Breast epithelium (tissue), 3 donors: ENCODE measurements at regions not wholly inside any gene's neighbourhood (a gene's known extent, or its start where the extent isn't known, plus 50 kb on each side); places are given as distances from the start of the nearest gene placed in this dataset.

Experiments
- CTCF ChIP-seq, 3 donors: fragments of 450-650 bp; IDR thresholded peaks; one replicate each; pipeline ENCODE4 v1.5.1; 2016 to 2017; ENCODE audit warnings: antibody characterized with exemption in 3 of 3, mild to moderate bottlenecking in 3 of 3, moderate library complexity in 3 of 3
- POLR2A ChIP-seq: fragments of 450-650 bp; IDR thresholded peaks from one replicate; pipeline ENCODE4 v1.6.1; 2016; ENCODE audit warnings: antibody characterized with exemption, mild to moderate bottlenecking, moderate library complexity
- POLR2AphosphoS5 ChIP-seq, 3 donors: sonication (generic); formaldehyde crosslinking; IDR thresholded peaks; one replicate each; pipeline ENCODE4 v1.6.1; 2017; ENCODE audit warnings: antibody characterized with exemption in 3 of 3

- TF ChIP-seq CTCF (IDR thresholded peaks at IDR 0.05) (no peak), POLR2A (no peak), POLR2AphosphoS5 (IDR thresholded peaks at IDR 0.05) (no peak)
Observed at GRCh38 chrX:20585782-20586181, 319.1 kb upstream of the RPS6KA3 start.
